ENCODE measurements at regions not wholly inside any gene's neighbourhood (a gene's known extent, or its start where the extent isn't known, plus 50 kb on each side); places are given as distances from the start of the nearest gene placed in this dataset.

GRCh38 chrX:39922926-39923325 lies 174.8 kb downstream of the BCOR start:
- TF ChIP-seq CTCF (IDR thresholded peaks at IDR 0.05; ENCODE audit: low read depth, low read length, missing input control): no peak
- no peak for TF ChIP-seq SP1 (IDR thresholded peaks at IDR 0.05)
- TF ChIP-seq TAF1 (conservative IDR thresholded peaks at IDR 0.05): no peak
- TF ChIP-seq REST (IDR thresholded peaks at IDR 0.05): no peak
- TF ChIP-seq YY1 (IDR thresholded peaks at IDR 0.05): no peak
- TF ChIP-seq JUND (IDR thresholded peaks at IDR 0.05): no peak
- TF ChIP-seq ATF3 (IDR thresholded peaks at IDR 0.05): no peak
- no peak for TF ChIP-seq ZBTB33 (IDR thresholded peaks at IDR 0.05)
